ENCODE measurements at regions not wholly inside any gene's neighbourhood (a gene's known extent, or its start where the extent isn't known, plus 50 kb on each side); places are given as distances from the start of the nearest gene placed in this dataset.

DNA sequence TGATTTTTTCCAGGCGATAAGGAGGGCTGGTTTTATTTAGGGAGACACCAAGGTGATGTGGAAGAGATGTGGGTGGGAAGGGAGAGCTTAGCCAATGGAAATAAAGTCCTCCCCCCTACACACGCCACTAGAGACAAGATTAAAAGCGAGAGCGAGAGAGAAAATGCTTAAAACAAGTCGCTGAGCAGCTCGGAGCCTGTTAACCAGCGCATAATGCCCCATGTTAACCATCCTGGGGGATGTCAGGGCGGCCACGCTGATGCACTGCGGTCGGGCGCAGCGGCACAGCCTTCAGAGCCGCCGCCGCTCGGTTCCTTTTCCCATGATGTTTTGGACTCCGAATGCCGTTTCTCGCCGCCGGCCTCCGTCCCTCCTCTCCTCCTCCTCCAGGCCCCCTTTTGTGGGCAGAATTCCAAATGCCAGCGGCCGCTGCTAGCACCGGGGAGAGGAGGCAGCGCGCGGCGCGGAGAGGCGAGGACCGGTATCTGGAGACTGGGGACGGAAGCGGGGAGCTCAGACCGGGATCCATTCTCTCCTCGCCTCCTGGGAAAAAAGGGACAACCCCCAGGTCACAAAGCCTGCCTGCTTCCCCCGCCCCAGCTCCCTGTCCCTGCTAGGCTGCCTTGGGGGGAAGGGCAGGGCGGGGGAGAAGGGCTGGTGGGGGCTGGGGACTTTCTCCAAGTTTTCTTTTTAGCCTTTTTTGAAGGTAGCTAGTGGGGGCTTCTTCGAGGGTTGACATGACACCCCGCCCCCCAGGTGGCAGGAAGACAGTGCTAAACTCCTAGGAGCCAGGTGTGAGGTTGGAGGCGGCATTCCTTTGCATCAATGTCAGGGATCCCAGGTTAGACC lies 98.1 kb upstream of the CCL2 start:
- H3K4me3 ChIP-seq (ENCODE audit: control insufficient read depth, low read depth, low read length) = no peak overlapping the region
- TF ChIP-seq, protein P1, sequence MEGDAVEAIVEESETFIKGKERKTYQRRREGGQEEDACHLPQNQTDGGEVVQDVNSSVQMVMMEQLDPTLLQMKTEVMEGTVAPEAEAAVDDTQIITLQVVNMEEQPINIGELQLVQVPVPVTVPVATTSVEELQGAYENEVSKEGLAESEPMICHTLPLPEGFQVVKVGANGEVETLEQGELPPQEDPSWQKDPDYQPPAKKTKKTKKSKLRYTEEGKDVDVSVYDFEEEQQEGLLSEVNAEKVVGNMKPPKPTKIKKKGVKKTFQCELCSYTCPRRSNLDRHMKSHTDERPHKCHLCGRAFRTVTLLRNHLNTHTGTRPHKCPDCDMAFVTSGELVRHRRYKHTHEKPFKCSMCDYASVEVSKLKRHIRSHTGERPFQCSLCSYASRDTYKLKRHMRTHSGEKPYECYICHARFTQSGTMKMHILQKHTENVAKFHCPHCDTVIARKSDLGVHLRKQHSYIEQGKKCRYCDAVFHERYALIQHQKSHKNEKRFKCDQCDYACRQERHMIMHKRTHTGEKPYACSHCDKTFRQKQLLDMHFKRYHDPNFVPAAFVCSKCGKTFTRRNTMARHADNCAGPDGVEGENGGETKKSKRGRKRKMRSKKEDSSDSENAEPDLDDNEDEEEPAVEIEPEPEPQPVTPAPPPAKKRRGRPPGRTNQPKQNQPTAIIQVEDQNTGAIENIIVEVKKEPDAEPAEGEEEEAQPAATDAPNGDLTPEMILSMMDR (IDR thresholded peaks at IDR 0.05; ENCODE audit: control insufficient read depth, insufficient read depth, low read depth, low read length, missing control alignments) = no peak
- DNase-seq (ENCODE audit: low read depth) = no peak

DNA sequence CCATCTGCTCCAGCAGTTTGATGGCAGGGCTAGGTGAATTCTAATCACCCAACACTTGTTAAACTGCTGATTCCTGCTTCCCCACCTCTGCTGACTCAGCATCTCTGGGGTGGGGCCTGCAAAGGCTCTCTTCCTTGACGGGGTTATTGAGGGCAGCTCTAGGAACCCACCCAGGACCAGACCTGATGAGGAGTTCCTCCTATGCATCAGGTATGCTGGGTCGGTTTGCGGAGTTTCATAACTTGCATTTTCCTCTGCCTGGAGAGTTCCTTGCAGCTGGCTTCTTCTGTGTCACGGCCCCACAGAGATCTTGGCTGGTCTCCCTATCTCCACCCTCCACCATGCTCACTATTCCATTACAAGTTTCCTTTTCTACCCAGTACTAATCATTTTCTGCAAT lies 93.4 kb upstream of the CCL2 start:
- no peak overlapping the region for H3K4me3 ChIP-seq (ENCODE audit: control insufficient read depth, low read depth, low read length)
- TF ChIP-seq, protein P1 (IDR thresholded peaks at IDR 0.05; ENCODE audit: control insufficient read depth, insufficient read depth, low read depth, low read length, missing control alignments) = no peak
- no peak for DNase-seq (ENCODE audit: low read depth)

DNA sequence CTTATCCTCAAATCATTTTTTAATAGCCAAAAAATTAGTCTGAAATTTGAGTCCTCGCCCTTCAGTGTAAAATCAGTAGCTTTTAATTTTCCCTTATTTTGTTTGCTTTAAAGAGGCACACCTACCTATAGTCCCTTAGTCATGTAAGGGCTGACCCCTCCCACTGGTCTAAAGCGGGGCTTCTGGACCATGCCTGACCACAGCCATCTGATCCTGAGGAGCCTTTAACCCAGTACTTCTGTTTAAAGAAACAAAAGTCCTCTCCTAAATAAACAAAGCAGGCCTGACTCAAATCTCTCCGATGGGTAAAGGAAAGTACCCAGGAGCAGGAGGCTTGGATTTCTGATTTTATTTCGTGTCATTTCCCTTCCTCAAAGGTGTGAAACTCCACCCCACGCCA lies 92.0 kb upstream of the CCL2 start:
- DNase-seq (ENCODE audit: low read depth) = no peak
- TF ChIP-seq, protein P1 (IDR thresholded peaks at IDR 0.05; ENCODE audit: control insufficient read depth, insufficient read depth, low read depth, low read length, missing control alignments) = no peak
- no peak overlapping the region for H3K4me3 ChIP-seq (ENCODE audit: control insufficient read depth, low read depth, low read length)

DNA sequence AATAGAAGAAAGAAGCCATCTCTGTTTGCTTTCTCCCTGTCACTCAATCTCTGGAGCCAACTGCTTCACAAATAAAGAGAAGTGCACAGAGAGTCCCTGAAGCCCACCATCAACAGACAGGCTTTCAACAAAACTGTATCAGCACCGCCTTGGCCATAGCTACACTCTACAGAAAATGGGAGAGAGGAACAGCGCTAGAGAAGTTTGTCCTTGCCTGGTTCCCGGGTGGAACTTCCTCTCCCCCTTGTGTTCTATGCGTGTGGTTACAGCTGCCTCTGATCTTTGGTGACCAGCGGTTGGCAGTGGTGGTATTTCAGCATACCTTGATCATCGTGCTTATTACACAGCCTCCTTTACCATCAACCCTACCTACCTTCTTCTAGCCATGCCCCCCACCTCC lies 91.4 kb upstream of the CCL2 start:
- no peak for DNase-seq (ENCODE audit: low read depth)
- TF ChIP-seq, protein P1 (IDR thresholded peaks at IDR 0.05; ENCODE audit: control insufficient read depth, insufficient read depth, low read depth, low read length, missing control alignments) = peak; percentile 30
- H3K4me3 ChIP-seq (ENCODE audit: control insufficient read depth, low read depth, low read length) = no peak overlapping the region

DNA sequence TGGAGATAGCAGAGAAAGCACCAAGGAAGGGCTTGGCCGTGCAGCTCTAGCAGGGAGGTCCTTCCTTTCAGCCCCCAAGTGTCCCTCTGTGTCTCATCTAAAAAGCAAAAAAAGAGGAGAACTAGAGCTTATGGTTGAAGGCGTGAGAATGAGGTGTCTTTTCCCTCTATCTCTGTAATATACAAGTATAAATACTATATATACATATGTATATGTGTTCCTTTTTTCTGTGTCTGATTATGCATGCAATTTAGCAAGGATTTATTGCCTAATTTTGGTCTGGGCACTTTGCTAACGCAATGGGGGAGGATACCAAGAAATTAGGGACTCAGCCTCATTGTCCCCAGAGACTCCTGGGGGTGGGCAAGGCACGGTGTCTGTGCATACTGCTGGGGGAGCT lies 90.2 kb upstream of the CCL2 start:
- TF ChIP-seq, protein P1 (IDR thresholded peaks at IDR 0.05; ENCODE audit: control insufficient read depth, insufficient read depth, low read depth, low read length, missing control alignments) = no peak

DNA sequence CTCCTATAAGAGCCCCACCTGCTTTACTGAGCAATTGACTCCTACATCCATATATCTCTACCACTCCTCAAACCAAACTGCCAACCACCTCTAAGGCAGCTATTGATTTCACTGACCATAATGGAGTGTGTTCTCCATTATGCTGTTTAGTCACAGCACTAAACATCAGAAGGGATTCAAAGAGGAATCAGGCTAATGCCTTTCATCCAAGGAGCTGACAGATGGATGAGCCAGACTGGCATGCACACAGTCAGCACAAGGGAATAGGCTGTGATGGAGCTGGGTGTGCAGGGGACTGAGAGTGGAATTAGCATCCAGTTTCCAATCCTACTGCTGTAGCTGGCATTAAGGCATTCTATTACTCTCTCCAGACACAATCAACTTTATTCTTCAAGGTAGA lies 88.7 kb upstream of the CCL2 start:
- DNase-seq (ENCODE audit: low read depth) = no peak
- no peak overlapping the region for H3K4me3 ChIP-seq (ENCODE audit: control insufficient read depth, low read depth, low read length)
- TF ChIP-seq, protein P1 (IDR thresholded peaks at IDR 0.05; ENCODE audit: control insufficient read depth, insufficient read depth, low read depth, low read length, missing control alignments) = no peak

More for the DNA sequence above, 90.2 kb upstream of the CCL2 start:
- no peak overlapping the region for H3K4me3 ChIP-seq (ENCODE audit: control insufficient read depth, low read depth, low read length)
- no peak for DNase-seq (ENCODE audit: low read depth)

All from AG09309 (cell line).